Left cardiac atrium (tissue), 4 donors: ENCODE measurements at regions not wholly inside any gene's neighbourhood (a gene's known extent, or its start where the extent isn't known, plus 50 kb on each side); places are given as distances from the start of the nearest gene placed in this dataset.

ENCODE experiments used
- ATAC-seq, 2 donors: fragments of 200-7000 bp; cut with Tn5 transposase; one replicate each; pipeline ENCODE4 v1.9.1; 2020; ENCODE audit warnings: mild to moderate bottlenecking in 2 of 2, moderate library complexity in 2 of 2
- DNase-seq: peaks from one replicate; pipeline ENCODE4 v3.0.0-alpha.2; 2020
- intact Hi-C, 2 donors: fragments of 100-400 bp; cut with DNase I; formaldehyde crosslinking; loops; one replicate each; pipeline versions ENCODE4 v1.14.1 to v1.15.1; 2022 to 2023
- donor health status: DM: no; HTN: yes; CAD: no.
- donor health status: DM: no; HTN: yes; CAD: no; lungs with severe emphysema.
- donor health status: DM: yes; HTN: yes; CAD: no.
- donor health status: Dilated cardiomyopathy.

GRCh38 chr9:23979491-23979890 lies 153.5 kb upstream of the ELAVL2 start:
- intact Hi-C loops: no loop called here
- ATAC-seq: peak in 1 of 2 donors; percentile 42

GRCh38 chr9:23962101-23962500 lies 136.1 kb upstream of the ELAVL2 start:
- ATAC-seq (no peak), DNase-seq (no peak)
- intact Hi-C loops: no loop called here

More at GRCh38 chr9:23979491-23979890, 153.5 kb upstream of the ELAVL2 start:
- no peak for DNase-seq

- no peak for ATAC-seq
- no peak for DNase-seq
- intact Hi-C loops: no loop called here
Observed at GRCh38 chr9:23945897-23946296, 119.9 kb upstream of the ELAVL2 start.

GRCh38 chr9:23941051-23941450 lies 115.0 kb upstream of the ELAVL2 start:
- intact Hi-C loops: no loop called here
- DNase-seq (no peak), ATAC-seq (no peak)

- ATAC-seq: no peak
- intact Hi-C loops: no loop called here
Observed at GRCh38 chr9:23938908-23939307, 112.9 kb upstream of the ELAVL2 start.

GRCh38 chr9:23934291-23934906 lies 108.4 kb upstream of the ELAVL2 start:
- intact Hi-C loops: no loop called here
- DNase-seq (no peak), ATAC-seq (no peak)

More at GRCh38 chr9:23938908-23939307, 112.9 kb upstream of the ELAVL2 start:
- no peak for DNase-seq

- DNase-seq: no peak
- intact Hi-C loops: no loop called here
- no peak for ATAC-seq
Observed at GRCh38 chr9:23933348-23933747, 107.3 kb upstream of the ELAVL2 start.

- DNase-seq: no peak
- intact Hi-C loops: no loop called here
- ATAC-seq: no peak
Observed at GRCh38 chr9:23926368-23926767, 100.3 kb upstream of the ELAVL2 start.

- no peak for DNase-seq
- ATAC-seq: no peak
- intact Hi-C loops: no loop called here
Observed at GRCh38 chr9:23914431-23915003, 88.5 kb upstream of the ELAVL2 start.

- DNase-seq (no peak), ATAC-seq (no peak)
- intact Hi-C loops: no loop called here
Observed at GRCh38 chr9:23907343-23907742, 81.3 kb upstream of the ELAVL2 start.

- ATAC-seq (no peak), DNase-seq (no peak)
- intact Hi-C loops: loop anchor here in 1 of 2 donors (5.0 kb wide), 1 partner anchor 765 kb away; no protein-coding TSS in a partner anchor
Observed at GRCh38 chr9:23887781-23888180, 61.7 kb upstream of the ELAVL2 start.
